ENCODE measurements at regions not wholly inside any gene's neighbourhood (a gene's known extent, or its start where the extent isn't known, plus 50 kb on each side); places are given as distances from the start of the nearest gene placed in this dataset.

DNA sequence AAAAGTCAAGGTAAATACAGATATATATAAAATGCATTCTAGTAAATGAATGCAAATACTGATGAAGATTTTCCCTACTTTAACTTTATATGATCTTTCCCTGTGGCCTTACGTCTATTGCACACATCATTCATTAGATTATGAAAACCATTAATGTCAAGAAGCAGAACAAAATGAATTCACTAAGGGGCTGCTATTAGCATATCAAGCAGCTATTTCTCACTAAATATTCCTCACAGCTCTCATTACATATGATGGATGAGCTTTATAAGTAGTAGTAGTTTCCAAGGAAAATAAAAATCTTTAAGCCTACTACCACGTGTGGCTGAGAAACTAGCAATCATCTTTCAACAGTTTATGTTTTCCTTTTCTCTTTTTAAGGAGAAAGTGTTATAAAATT, 702.8 kb upstream of the SLC39A10 start:
- ATAC-seq (ENCODE audit: low FRiP score): no peak
- no peak for DNase-seq (ENCODE audit: low spot score)
- TF ChIP-seq, protein P1, sequence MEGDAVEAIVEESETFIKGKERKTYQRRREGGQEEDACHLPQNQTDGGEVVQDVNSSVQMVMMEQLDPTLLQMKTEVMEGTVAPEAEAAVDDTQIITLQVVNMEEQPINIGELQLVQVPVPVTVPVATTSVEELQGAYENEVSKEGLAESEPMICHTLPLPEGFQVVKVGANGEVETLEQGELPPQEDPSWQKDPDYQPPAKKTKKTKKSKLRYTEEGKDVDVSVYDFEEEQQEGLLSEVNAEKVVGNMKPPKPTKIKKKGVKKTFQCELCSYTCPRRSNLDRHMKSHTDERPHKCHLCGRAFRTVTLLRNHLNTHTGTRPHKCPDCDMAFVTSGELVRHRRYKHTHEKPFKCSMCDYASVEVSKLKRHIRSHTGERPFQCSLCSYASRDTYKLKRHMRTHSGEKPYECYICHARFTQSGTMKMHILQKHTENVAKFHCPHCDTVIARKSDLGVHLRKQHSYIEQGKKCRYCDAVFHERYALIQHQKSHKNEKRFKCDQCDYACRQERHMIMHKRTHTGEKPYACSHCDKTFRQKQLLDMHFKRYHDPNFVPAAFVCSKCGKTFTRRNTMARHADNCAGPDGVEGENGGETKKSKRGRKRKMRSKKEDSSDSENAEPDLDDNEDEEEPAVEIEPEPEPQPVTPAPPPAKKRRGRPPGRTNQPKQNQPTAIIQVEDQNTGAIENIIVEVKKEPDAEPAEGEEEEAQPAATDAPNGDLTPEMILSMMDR (IDR thresholded peaks at IDR 0.05): no peak

DNA sequence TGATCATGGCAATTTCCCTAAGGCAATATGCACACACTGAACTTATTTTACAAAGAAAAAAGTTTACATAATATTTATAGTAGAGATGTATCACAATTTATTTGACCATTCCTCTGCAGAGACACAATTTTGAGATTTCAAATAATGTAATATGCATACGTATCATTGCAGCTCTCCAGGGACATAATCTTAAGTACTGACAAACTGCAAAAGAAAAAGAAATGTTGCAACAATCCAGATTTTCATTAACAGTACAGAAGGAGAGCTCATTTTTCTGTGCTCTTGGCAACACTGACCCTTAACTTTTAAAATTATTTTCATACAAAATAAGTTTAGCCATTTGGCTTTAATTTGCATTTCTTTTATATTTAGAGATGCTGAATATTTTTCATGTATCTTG, 710.2 kb upstream of the SLC39A10 start:
- TF ChIP-seq, protein P1 (IDR thresholded peaks at IDR 0.05): no peak
- DNase-seq (ENCODE audit: low spot score) (no peak), ATAC-seq (ENCODE audit: low FRiP score) (no peak)

DNA sequence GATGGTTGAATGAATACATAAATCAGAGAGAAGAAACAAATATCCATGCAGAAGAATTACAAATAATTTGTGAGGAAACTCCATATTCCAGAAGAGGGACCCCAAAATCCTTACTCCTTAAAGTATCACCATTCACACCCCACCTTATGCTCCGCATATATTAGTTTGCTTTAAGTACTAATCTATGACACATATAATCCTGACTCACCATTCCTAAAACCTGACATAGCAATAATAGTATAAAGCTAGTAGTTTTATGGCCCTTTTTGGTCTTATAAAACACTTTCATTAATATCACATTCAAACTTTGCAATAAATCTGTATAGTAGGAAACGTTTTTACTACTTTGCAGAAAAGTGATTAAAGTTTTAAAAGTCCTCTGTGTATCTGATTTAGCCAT, 719.0 kb upstream of the SLC39A10 start:
- DNase-seq (ENCODE audit: low spot score): no peak
- TF ChIP-seq, protein P1 (IDR thresholded peaks at IDR 0.05): no peak
- no peak for ATAC-seq (ENCODE audit: low FRiP score)

DNA sequence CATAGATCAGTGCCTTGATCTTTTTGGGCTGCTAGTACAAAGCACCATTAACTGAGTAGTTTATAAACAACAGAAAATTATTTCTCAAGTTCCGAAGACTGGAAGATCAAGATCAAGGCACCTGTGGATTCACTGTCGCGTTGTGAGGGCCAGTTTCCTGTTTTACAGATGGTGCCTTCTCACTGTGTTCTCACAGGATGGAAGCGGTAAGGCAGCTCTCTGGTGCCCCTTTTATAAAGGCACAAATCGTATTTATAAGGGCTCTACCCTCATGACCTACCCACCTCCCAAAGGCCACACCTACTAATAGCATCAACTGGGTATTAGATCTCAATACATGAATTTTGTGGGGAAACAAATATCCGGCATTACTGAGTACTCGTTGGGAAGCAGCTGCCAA, 729.5 kb upstream of the SLC39A10 start:
- ATAC-seq (ENCODE audit: low FRiP score) (no peak), DNase-seq (ENCODE audit: low spot score) (no peak)
- TF ChIP-seq, protein P1 (IDR thresholded peaks at IDR 0.05): no peak

DNA sequence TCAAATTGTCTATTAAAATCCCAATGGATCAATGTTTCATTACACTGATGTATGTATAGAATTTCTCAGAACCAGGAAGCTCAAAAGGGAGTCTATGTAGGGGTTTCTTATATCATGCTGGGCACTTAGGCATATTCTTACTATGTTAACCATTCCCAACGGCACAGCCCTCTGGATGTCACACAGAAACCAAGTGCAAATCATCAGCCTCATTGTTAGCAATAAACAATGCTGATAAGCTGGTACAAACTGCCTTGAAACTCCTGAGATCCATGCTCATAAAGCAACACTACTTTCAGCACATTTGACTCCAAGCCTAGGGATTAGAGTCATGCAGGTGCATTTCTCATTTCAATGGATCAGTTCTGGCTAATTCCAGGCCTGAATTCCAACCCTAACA, 730.2 kb upstream of the SLC39A10 start:
- no peak for DNase-seq (ENCODE audit: low spot score)
- TF ChIP-seq, protein P1 (IDR thresholded peaks at IDR 0.05): no peak
- no peak for ATAC-seq (ENCODE audit: low FRiP score)

DNA sequence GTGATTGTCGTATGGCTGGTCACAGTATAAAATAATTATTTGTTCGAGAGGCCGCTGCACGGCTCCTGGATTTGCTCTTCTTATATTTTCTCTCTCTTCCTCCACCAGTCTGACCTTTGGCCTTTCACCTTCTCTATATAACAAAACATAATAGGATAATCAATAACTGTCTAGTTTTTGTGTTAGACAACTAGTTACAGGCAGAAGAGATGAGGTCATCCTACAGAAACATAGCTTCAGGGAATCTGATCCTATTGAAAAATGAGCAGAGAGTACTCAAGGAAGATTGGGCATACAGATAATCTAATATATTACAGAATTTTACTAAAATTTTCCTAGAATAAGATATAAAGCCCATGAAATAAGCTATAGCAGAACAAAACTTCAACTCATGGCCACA, 731.3 kb upstream of the SLC39A10 start:
- ATAC-seq (ENCODE audit: low FRiP score) (no peak), DNase-seq (ENCODE audit: low spot score) (no peak)
- TF ChIP-seq, protein P1 (IDR thresholded peaks at IDR 0.05): no peak

DNA sequence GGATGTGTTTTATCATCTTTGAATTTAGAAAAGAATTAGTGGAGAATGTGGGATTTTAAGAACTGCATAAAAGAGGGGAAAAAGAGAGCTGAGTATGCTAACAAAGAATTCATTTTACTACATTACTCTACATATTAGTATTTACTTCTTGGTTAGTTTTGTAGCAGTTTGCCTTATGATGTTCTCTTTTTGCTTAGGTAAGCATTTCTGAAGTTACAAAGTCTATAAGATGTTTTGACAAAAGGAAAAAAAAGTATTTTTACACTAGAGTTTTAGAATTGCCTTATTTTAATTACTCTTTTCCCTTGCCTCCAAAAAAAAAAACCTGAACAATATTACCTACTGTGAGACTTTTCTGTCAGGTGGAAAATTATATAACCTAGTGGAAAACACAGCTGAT, 739.5 kb upstream of the SLC39A10 start:
- TF ChIP-seq, protein P1 (IDR thresholded peaks at IDR 0.05): no peak
- no peak for ATAC-seq (ENCODE audit: low FRiP score)
- DNase-seq (ENCODE audit: low spot score): no peak

Measured in omental fat pad (tissue), 3 donors.